ENCODE measurements at regions not wholly inside any gene's neighbourhood (a gene's known extent, or its start where the extent isn't known, plus 50 kb on each side); places are given as distances from the start of the nearest gene placed in this dataset.
"Not testable (repeated sequence)": the region's sequence is repeated elsewhere in the genome, so short reads cannot be mapped to it uniquely, and the experiment has no call there.

DNA sequence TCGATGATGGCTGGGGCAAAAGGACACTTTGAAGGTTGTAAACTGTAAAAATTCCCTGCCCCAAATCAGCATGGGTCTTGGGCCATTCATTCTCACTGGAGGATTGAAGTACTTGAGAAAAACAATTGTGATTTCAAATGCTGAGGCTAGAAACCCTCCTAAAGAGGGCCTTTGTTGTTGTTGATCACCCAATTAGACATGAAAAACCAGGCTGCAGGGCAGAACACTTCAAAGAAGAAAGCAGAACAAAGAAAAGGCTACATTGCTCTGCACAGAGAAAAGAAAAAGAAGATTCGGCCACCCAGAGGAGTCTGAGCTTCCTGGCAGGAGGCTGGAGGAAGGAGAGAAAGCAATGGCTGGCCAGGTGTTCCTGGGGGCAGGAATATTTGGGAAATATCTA, 143.1 kb downstream of the NPY start:
- in situ Hi-C loops (cut with MboI; ENCODE audit: low sequenced_read_pairs) = no loop called here
- Histone ChIP-seq H3K4me3 (no peak overlapping the region), H3K36me3 (replicated peaks) (no peaks in the 10 kb centered on the region), H3K9me3 (peaks cover 11% of the 10 kb centered on the region; the same call in 1 of the 2 replicates), H3K4me1 (no peaks in the 10 kb centered on the region), H3K27me3 (ENCODE audit: low read depth) (no peaks in the 10 kb centered on the region)
- no peak for DNase-seq (ENCODE audit: low spot score in 2 of 2)

DNA sequence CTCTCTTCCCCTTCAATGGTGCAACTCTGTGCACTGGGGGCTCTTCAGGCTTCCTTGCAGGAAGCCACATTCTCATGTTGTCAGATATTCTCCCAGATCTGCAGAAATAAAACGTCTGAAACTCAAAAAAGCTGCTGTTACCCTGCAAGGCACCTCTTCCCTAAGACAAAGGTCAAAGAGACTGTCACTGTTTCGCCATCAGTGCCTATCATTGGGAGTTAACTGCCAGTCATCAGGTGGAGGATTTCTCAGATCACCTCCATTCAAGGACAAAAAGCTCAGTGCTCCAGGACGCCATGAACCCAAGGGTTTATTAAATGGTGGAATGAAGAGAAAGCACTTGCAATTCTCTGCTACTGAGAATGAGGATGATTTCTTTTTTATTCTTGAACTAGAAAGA, 144.6 kb upstream of the PALS2 start:
- no peaks in the 10 kb centered on the region for H3K4me1 ChIP-seq
- in situ Hi-C loops (cut with MboI; ENCODE audit: low sequenced_read_pairs) = no loop called here
- H3K9me3 ChIP-seq = peaks cover 11% of the 10 kb centered on the region; the same call in 1 of the 2 replicates

DNA sequence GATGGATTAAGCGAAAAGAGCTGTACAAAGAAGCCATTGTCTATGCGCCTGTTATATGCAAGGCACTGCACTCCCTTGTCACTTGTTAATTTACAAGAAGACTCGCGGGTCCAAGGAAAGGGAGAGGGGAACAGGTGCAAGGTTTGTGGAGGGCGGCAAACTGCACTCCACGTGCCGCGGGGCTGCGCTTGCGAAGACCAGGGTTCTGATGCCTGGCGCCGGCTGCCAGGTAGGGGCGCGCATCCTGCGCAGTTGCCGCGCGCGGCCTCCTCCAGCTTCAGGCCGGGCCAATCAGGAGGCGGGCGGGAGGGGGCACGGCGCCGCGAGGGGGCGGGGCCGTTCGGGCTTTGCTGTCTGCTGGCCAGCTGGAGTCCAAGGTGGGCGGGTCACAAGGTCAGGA, 140.6 kb upstream of the PALS2 start:
- H3K9me3 ChIP-seq = no peaks in the 10 kb centered on the region
- H3K36me3 ChIP-seq (replicated peaks) = no peaks in the 10 kb centered on the region
- in situ Hi-C loops (cut with MboI; ENCODE audit: low sequenced_read_pairs) = no loop called here
- H3K4me3 ChIP-seq = no peak overlapping the region
- H3K4me1 ChIP-seq = peaks cover 10% of the 10 kb centered on the region; the same call in 1 of the 2 replicates
- H3K27me3 ChIP-seq (ENCODE audit: low read depth) = no peaks in the 10 kb centered on the region
- DNase-seq (ENCODE audit: low spot score in 2 of 2) = peak in 1 of 2 experiments; percentile 20

More for the DNA sequence above, 144.6 kb upstream of the PALS2 start:
- Histone ChIP-seq H3K27me3 (ENCODE audit: low read depth) (no peaks in the 10 kb centered on the region), H3K4me3 (no peak overlapping the region), H3K36me3 (replicated peaks) (no peaks in the 10 kb centered on the region)
- no peak for DNase-seq (ENCODE audit: low spot score in 2 of 2)

DNA sequence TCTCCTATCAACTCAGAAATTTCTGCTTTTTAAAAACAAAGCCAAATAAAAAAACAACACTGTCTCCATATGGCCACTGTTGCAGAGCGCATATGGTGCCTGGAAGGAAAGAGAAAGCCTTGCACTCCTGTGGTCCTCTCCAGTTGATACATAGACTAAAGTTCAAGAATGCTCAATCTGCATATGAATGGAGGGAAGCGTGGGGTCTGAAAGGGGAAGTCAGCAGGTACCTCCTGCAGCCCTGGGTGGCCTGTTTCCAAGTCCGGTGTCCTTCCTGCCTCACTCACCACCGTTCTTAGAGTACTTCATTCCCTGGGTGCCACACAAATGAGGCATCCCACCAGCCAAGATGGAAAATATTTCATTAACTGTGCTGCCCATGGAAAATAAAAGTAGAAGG, 138.3 kb upstream of the PALS2 start:
- Histone ChIP-seq H3K4me3 (no peak overlapping the region), H3K4me1 (peaks cover 10% of the 10 kb centered on the region; the same call in 1 of the 2 replicates)
- in situ Hi-C loops (cut with MboI; ENCODE audit: low sequenced_read_pairs) = no loop called here

DNA sequence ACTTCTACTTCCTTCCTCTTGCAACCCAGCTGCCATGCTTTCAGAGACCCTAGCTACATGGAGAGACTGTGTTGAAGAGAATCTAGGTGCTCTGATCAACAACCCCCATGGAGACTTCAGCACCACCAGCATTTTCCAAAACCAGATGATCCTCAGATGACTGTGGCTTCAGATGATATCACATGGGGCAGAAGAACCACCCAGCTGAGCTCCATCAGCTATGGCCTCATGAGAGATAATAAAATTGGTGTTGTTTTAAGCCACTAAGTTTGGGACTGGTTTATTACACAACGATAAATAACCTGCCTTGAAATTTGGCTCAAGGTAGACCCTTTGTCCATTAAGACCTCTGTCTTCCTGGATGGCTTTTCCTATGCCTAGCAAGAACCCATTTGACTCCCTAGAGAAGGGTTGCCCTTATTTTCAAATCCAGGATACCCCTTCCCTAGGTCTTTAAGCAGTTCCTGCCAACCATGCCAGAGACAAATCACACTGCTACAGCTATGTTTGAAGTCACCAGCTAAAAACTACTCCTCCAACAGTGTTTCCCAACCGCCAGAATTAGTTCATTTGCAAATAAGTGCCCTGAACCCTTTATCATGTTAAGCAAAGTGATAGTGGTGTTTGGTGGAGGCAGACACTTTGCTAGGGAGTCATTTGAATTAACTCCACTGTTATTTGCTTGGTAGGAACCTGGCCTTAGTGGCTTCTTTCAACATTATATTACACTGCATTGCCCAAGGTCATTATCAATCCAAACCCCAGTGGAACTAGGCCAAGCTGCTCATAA, 136.9 kb upstream of the PALS2 start:
- H3K27me3 ChIP-seq (ENCODE audit: low read depth) = no peaks in the 10 kb centered on the region
- H3K36me3 ChIP-seq (replicated peaks) = no peaks in the 10 kb centered on the region
- H3K4me1 ChIP-seq = peaks cover 10% of the 10 kb centered on the region; the same call in 1 of the 2 replicates
- in situ Hi-C loops (cut with MboI; ENCODE audit: low sequenced_read_pairs) = no loop called here
- no peaks in the 10 kb centered on the region for H3K9me3 ChIP-seq
- H3K4me3 ChIP-seq = no peak overlapping the region
- DNase-seq (ENCODE audit: low spot score in 2 of 2) = peak; percentile 24 to 47

More for the DNA sequence above, 138.3 kb upstream of the PALS2 start:
- peak; percentile 21 to 27 for DNase-seq (ENCODE audit: low spot score in 2 of 2)
- H3K9me3 ChIP-seq = no peaks in the 10 kb centered on the region
- no peaks in the 10 kb centered on the region for H3K36me3 ChIP-seq (replicated peaks)
- no peaks in the 10 kb centered on the region for H3K27me3 ChIP-seq (ENCODE audit: low read depth)

DNA sequence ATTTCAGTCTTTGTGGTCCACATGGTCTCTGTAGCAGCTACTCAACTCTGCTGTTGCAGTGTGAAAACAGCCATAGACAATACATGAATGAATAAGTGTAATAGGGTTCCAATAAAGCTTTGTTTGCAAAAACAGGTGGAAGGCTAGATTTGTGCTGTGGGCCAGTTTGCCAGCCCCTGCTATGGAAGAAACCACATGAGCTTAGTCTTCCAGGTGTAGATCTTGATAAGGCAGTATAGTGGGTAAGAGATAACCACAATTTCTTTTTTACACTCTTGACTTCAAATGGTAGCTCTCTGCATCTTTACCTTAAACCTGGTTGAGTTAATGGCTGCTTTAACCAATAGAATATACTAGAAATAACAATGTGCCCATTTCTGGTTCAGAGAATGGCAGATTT, 135.0 kb upstream of the PALS2 start:
- DNase-seq (ENCODE audit: low spot score in 2 of 2) = no peak
- Histone ChIP-seq H3K4me1 (peaks cover 10% of the 10 kb centered on the region; the same call in 1 of the 2 replicates), H3K4me3 (no peak overlapping the region), H3K9me3 (no peaks in the 10 kb centered on the region), H3K27me3 (ENCODE audit: low read depth) (no peaks in the 10 kb centered on the region), H3K36me3 (replicated peaks) (no peaks in the 10 kb centered on the region)
- in situ Hi-C loops (cut with MboI; ENCODE audit: low sequenced_read_pairs) = no loop called here

DNA sequence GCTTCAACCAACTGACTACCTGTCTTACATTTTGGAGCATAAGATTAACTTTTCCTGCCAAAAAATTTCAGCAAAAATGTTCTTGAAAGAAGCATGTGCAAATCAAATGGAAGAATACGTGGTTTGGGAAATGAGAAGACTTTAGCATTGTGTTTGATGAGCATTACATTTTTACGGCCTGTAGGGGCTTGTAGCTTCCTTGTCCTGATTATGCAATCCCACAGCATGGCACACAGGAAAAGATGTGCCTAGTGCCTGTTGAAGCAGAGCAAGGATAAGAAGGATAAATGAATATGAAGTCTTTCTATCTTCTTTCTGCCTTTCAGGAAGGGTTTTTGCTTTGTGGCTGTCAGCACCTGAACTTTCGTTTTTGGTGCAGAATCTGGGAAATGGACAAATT, 134.1 kb upstream of the PALS2 start:
- in situ Hi-C loops (cut with MboI; ENCODE audit: low sequenced_read_pairs) = not testable (repeated sequence)

DNA sequence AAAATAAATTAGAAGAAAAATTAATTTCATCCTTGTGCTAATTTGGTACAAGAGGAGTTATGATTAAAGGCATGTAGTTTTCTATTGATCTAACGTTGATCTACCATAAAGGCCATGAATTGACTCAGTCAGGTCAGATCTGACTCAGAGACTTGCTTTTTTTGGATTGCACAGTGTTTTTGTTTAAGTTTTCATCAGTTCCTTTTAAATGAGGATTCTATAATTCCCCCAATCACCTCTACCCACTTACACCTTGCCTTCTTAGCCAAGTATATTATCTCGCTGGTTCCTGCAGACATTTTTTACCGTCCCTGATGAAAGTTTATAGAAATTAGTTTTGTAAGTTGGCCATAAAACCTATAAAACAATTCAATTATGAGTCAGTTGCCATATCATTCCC, 132.4 kb upstream of the PALS2 start:
- H3K27me3 ChIP-seq (ENCODE audit: low read depth) = no peaks in the 10 kb centered on the region
- no peak overlapping the region for H3K4me3 ChIP-seq
- H3K4me1 ChIP-seq = peaks cover 10% of the 10 kb centered on the region; the same call in 1 of the 2 replicates
- no peaks in the 10 kb centered on the region for H3K9me3 ChIP-seq
- in situ Hi-C loops (cut with MboI; ENCODE audit: low sequenced_read_pairs) = no loop called here
- H3K36me3 ChIP-seq (replicated peaks) = no peaks in the 10 kb centered on the region
- no peak for DNase-seq (ENCODE audit: low spot score in 2 of 2)

More for the DNA sequence above, 134.1 kb upstream of the PALS2 start:
- H3K9me3 ChIP-seq; H3K36me3 ChIP-seq (replicated peaks); H3K27me3 ChIP-seq (ENCODE audit: low read depth); H3K4me3 ChIP-seq; DNase-seq (ENCODE audit: low spot score in 2 of 2): not testable (repeated sequence)
- H3K4me1 ChIP-seq = peaks cover 10% of the 10 kb centered on the region; the same call in 1 of the 2 replicates

DNA sequence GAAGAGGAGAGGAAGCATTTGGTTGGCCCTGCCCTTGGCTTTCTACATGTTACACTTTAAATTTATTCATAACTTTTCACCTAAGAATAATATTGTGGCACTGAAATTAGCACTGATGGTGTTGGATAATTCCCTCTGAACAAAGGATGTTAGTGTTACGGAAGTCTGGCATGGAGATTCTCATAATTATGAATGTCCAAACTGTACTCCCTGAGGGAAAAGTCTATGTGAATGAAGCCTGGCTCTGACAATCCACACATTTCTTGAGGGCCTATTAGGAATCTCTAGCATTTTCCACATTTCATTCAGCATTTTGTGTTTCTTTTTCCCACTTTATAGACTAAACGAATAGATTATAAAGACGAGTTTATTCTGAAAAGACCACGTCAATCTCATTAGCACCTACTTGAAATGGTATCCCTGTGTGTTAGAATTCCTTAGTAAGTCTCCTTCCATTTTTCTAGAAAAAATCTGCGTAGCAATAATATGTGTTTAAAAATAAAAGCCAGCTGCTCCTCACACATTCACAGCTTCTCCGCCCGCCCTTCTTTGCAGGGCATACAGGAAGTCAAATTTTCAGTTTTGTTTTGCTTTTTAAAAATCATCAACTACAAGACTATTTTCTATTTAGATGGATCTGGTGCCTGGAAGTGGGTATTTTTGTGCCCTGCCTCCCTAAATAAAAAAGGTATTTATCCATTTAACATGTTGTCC, 131.8 kb upstream of the PALS2 start:
- DNase-seq (ENCODE audit: low spot score in 2 of 2) = no peak
- in situ Hi-C loops (cut with MboI; ENCODE audit: low sequenced_read_pairs) = no loop called here
- Histone ChIP-seq H3K36me3 (replicated peaks) (no peaks in the 10 kb centered on the region), H3K9me3 (no peaks in the 10 kb centered on the region), H3K4me3 (no peak overlapping the region), H3K27me3 (ENCODE audit: low read depth) (no peaks in the 10 kb centered on the region), H3K4me1 (peaks cover 6% of the 10 kb centered on the region; the same call in 1 of the 2 replicates)

DNA sequence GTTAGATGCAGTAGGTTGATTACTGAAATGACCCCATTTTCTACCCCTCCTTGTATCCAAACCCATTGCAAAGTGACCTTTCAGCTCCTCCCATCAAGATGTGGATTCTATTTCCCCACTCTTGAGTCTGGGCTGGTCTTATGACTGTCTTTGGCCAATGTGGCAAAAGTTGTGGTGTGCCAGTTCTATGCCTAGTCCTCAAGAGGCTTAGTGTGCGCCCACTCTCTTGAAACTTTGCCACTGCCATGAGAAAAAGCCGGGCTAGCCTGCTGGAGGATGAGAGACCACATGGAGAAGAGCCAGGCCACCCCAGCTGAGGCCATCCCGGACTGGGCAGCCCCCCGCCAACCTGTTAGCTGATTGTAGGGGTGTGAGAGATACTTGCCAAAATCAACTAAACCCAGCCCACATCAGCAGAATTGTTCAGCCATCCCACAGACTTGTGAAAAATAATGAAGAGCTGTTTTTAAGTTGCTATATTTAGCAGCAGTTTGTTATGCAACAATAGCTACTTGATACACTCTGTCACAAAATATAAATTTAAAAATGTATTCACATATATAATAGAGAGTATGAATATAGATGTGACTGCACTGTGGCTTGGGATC, 131.0 kb upstream of the PALS2 start:
- H3K9me3 ChIP-seq = no peaks in the 10 kb centered on the region
- no peaks in the 10 kb centered on the region for H3K36me3 ChIP-seq (replicated peaks)
- in situ Hi-C loops (cut with MboI; ENCODE audit: low sequenced_read_pairs) = no loop called here
- H3K4me3 ChIP-seq = no peak overlapping the region
- no peaks in the 10 kb centered on the region for H3K27me3 ChIP-seq (ENCODE audit: low read depth)
- DNase-seq (ENCODE audit: low spot score in 2 of 2) = no peak
- no peaks in the 10 kb centered on the region for H3K4me1 ChIP-seq

DNA sequence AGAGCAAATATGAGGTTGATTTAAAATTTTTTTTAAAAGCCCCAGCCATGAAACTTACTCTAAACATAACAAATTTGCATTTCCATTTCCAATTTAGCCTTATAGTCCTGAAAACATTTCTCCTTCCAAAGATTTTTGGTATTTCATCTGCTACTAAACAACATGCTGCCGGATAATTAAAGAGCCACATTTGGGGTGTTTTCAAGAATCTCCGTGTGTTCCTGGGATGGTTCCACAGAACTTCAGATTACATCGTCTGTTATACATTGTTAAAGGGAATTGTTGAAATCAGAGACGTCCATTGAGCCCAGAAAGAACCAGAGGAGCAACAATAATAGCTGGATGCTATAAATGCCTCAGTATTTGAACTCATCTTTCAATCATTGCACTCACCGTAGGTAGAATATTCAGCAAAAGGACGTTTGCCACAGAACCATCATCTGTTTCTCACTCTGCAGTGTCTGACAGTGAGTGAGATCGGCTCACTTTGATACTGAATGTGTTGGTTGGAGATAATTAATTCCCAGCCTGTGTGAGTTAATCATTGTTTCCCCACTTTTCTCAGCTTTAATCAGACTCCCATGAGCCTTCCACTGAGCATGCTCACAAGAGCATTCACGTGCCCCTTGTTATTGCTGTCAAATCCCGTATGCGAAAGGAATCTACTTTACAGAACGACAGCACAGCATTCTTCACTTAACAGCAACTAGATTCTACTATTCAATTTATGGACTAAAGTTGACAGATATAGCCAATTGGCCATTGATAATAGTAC, 128.4 kb upstream of the PALS2 start:
- in situ Hi-C loops (cut with MboI; ENCODE audit: low sequenced_read_pairs) = no loop called here
- DNase-seq (ENCODE audit: low spot score in 2 of 2) = no peak
- no peaks in the 10 kb centered on the region for H3K27me3 ChIP-seq (ENCODE audit: low read depth)
- no peaks in the 10 kb centered on the region for H3K36me3 ChIP-seq (replicated peaks)
- H3K9me3 ChIP-seq = no peaks in the 10 kb centered on the region
- H3K4me3 ChIP-seq = no peak overlapping the region
- H3K4me1 ChIP-seq = no peaks in the 10 kb centered on the region

DNA sequence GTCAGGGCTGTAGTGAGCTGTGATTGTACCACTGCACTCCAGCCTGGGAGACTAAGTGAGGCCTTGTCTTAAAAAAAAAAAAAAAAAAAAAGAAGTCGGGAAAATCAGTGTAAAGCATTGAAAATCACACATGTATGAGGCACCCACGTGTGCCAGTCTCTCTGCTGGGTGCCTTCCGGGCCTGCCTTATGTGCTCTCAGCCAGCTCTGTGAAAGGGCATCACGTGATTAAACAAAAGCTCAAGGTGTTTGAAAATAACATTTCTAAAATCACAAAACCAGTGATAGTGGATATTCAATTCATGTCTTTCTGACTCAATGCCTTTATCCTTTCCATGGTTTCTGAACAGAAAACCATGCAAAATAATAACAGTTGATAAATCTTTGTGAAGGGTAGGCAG, 125.2 kb upstream of the PALS2 start:
- H3K9me3 ChIP-seq = no peaks in the 10 kb centered on the region
- H3K4me3 ChIP-seq = no peak overlapping the region
- H3K27me3 ChIP-seq (ENCODE audit: low read depth) = no peaks in the 10 kb centered on the region
- no peaks in the 10 kb centered on the region for H3K36me3 ChIP-seq (replicated peaks)
- no peak for DNase-seq (ENCODE audit: low spot score in 2 of 2)
- no peaks in the 10 kb centered on the region for H3K4me1 ChIP-seq
- in situ Hi-C loops (cut with MboI; ENCODE audit: low sequenced_read_pairs) = no loop called here

DNA sequence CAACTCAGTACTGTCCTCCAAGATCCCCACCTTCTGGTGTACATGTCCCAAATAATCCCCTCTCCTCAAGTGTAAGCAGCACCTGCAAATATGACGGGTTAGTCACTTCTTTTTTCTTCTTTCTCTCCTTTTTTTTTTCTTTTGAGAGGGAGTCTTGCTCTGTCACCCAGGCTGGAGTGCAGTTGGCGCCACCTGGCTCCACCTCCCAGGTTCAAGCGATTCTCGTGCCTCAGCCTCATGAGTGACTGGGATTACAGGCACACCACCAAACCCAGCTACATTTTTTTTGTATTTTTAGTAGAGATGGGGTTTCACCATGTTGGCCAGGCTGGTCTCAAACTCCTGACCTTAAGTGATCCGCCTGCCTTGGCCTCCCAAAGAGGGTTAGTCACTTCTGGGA, 123.8 kb upstream of the PALS2 start:
- in situ Hi-C loops (cut with MboI; ENCODE audit: low sequenced_read_pairs) = not testable (repeated sequence)

More for the DNA sequence above, 123.8 kb upstream of the PALS2 start:
- H3K4me1 ChIP-seq; DNase-seq (ENCODE audit: low spot score in 2 of 2); H3K36me3 ChIP-seq (replicated peaks); H3K4me3 ChIP-seq; H3K9me3 ChIP-seq; H3K27me3 ChIP-seq (ENCODE audit: low read depth): not testable (repeated sequence)
